ENCODE measurements at regions not wholly inside any gene's neighbourhood (a gene's known extent, or its start where the extent isn't known, plus 50 kb on each side); places are given as distances from the start of the nearest gene placed in this dataset.

DNA sequence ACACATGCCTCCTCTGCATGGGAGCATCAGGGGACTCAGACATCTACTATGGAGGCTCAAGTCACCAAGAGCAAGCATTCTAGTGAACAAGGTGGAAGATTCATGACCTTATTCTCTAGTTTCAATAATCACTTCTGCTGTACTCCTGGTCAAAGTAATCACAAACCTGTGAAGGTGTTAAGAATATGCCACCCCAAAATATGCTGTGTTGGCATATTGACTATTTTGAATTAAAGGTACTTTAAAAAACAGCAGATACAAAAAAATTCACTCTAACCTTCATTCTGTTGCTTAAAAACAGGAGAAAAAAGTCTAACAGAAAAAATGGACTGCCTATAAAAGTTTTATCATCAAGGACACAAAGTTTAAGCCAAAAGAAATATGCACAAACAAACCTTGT lies 607.8 kb upstream of the TYRP1 start:
- no peak for DNase-seq (ENCODE audit: low read depth)
- H3K4me3 ChIP-seq (ENCODE audit: low read length), result no peak overlapping the region
- TF ChIP-seq CTCF (IDR thresholded peaks at IDR 0.05; ENCODE audit: insufficient read depth, low read depth, low read length, missing control alignments), result no peak

DNA sequence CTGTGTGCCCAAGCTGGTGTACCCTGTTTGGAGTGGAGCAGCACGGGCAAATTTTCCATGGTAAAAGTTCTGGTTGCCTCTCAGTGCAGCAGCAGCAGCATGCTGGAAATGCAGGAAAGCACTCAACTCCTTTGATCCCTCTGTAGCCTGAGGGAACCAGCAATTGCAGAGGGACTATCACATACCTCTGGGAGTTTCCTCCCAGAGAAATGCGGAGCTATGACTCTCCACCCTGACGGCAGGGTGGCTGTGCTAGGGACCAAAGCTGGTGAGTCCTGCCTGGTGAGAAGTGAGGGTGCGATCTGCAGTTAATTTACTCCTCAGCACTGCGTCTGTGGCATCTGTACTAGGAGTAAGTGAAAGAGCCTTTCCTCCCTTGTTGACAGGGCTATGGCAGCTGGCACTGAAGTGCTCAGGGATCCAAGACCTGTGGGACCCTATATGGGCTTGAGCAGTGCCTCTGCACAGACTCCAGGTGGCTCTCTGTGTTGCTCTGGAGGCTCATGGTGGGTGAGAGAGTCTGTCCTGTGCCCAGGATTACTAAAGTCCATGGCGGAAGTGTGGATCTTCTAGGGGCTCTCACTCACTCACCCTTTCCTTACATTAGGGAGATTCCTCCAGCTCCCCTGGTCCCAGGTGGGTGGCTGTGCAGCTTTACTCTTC lies 601.2 kb upstream of the TYRP1 start:
- TF ChIP-seq CTCF (IDR thresholded peaks at IDR 0.05; ENCODE audit: insufficient read depth, low read depth, low read length, missing control alignments), result no peak
- DNase-seq (ENCODE audit: low read depth), result no peak
- no peak overlapping the region for H3K4me3 ChIP-seq (ENCODE audit: low read length)

GRCh38 chr9:12094046-12094445 lies 599.1 kb upstream of the TYRP1 start:
- no peak overlapping the region for H3K4me3 ChIP-seq (ENCODE audit: low read length)
- no peak for TF ChIP-seq CTCF (IDR thresholded peaks at IDR 0.05; ENCODE audit: insufficient read depth, low read depth, low read length, missing control alignments)
- DNase-seq (ENCODE audit: low read depth), result peak; percentile 25

DNA sequence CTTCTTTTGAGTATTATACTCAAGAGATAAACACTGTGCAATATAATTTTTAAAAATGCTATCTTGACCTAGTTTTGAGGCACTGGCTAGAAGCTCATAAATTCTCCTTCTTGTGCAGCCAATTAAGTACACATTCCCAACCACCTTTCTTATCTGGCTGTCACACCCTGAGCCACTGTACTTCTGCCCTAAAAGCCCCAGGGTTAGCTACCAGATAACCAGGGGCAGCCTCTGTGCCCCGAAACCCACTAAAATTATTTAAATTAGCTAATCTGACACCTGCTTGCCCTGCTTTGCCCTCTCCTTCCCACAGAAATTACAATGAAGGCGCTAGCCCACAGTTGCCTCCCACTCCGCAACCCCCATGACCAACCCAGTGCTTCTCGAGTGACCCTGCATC lies 597.3 kb upstream of the TYRP1 start:
- no peak for DNase-seq (ENCODE audit: low read depth)
- H3K4me3 ChIP-seq (ENCODE audit: low read length), result no peak overlapping the region
- TF ChIP-seq CTCF (IDR thresholded peaks at IDR 0.05; ENCODE audit: insufficient read depth, low read depth, low read length, missing control alignments), result no peak

- no peak for DNase-seq (ENCODE audit: low read depth)
- TF ChIP-seq CTCF (IDR thresholded peaks at IDR 0.05; ENCODE audit: insufficient read depth, low read depth, low read length, missing control alignments), result no peak
- no peak overlapping the region for H3K4me3 ChIP-seq (ENCODE audit: low read length)
Observed at GRCh38 chr9:12133416-12133815, 559.8 kb upstream of the TYRP1 start.

- no peak for TF ChIP-seq CTCF (IDR thresholded peaks at IDR 0.05; ENCODE audit: insufficient read depth, low read depth, low read length, missing control alignments)
- no peak overlapping the region for H3K4me3 ChIP-seq (ENCODE audit: low read length)
- no peak for DNase-seq (ENCODE audit: low read depth)
Observed at GRCh38 chr9:12141422-12141821, 551.8 kb upstream of the TYRP1 start.
